ENCODE measurements at regions not wholly inside any gene's neighbourhood (a gene's known extent, or its start where the extent isn't known, plus 50 kb on each side); places are given as distances from the start of the nearest gene placed in this dataset.

GRCh38 chr11:106263527-106263926 is 186.1 kb downstream of the AASDHPPT start:
- DNase-seq (ENCODE audit: low spot score) = no peak
- Histone ChIP-seq H3K27me3 (ENCODE audit: control insufficient read depth in 4 of 4, insufficient read depth in 4 of 4, low read length in 3 of 4) (peaks cover 0 to 2% (median 0%) of the 10 kb centered on the region in 4 donors), H3K4me3 (ENCODE audit: low read depth in 1 of 3, low read length in 3 of 3) (no peak overlapping the region), H3K4me1 (ENCODE audit: control insufficient read depth in 4 of 4, insufficient read depth in 4 of 4, low read length in 3 of 4) (no peaks in the 10 kb centered on the region), H3K9ac (ENCODE audit: low read depth in 1 of 2, low read length in 2 of 2) (no peak overlapping the region), H3K9me3 (ENCODE audit: control insufficient read depth in 4 of 4, low read length in 3 of 4) (no peaks in the 10 kb centered on the region), H3K36me3 (ENCODE audit: control insufficient read depth in 4 of 4, insufficient read depth in 3 of 4, low read depth in 1 of 4, low read length in 3 of 4) (no peaks in the 10 kb centered on the region), H3K27ac (ENCODE audit: low read depth in 1 of 2, low read length in 2 of 2) (no peak overlapping the region)
- TF ChIP-seq RXRA (IDR thresholded peaks at IDR 0.05) (no peak), FOXA2 (IDR thresholded peaks at IDR 0.05) (no peak), EGR1 (IDR thresholded peaks at IDR 0.05; ENCODE audit: low read depth in 2 of 2) (no peak), HNF4A (conservative IDR thresholded peaks at IDR 0.05) (no peak), YY1 (IDR thresholded peaks at IDR 0.05) (no peak), JUND (IDR thresholded peaks at IDR 0.05) (no peak), SP1 (IDR thresholded peaks at IDR 0.05) (no peak), TAF1 (conservative IDR thresholded peaks at IDR 0.05) (no peak), NR2F2 (IDR thresholded peaks at IDR 0.05) (no peak), RAD21 (IDR thresholded peaks at IDR 0.05) (no peak), GABPA (IDR thresholded peaks at IDR 0.05 in 1 of 2, conservative IDR thresholded peaks at IDR 0.05 in 1 of 2) (no peak), FOXA1 (IDR thresholded peaks at IDR 0.05) (no peak), ATF3 (IDR thresholded peaks at IDR 0.05) (no peak), CTCF (IDR thresholded peaks at IDR 0.05; ENCODE audit: low read depth, low read length, missing input control) (no peak), HNF4G (IDR thresholded peaks at IDR 0.05) (no peak)
- TF ChIP-seq, protein P1, sequence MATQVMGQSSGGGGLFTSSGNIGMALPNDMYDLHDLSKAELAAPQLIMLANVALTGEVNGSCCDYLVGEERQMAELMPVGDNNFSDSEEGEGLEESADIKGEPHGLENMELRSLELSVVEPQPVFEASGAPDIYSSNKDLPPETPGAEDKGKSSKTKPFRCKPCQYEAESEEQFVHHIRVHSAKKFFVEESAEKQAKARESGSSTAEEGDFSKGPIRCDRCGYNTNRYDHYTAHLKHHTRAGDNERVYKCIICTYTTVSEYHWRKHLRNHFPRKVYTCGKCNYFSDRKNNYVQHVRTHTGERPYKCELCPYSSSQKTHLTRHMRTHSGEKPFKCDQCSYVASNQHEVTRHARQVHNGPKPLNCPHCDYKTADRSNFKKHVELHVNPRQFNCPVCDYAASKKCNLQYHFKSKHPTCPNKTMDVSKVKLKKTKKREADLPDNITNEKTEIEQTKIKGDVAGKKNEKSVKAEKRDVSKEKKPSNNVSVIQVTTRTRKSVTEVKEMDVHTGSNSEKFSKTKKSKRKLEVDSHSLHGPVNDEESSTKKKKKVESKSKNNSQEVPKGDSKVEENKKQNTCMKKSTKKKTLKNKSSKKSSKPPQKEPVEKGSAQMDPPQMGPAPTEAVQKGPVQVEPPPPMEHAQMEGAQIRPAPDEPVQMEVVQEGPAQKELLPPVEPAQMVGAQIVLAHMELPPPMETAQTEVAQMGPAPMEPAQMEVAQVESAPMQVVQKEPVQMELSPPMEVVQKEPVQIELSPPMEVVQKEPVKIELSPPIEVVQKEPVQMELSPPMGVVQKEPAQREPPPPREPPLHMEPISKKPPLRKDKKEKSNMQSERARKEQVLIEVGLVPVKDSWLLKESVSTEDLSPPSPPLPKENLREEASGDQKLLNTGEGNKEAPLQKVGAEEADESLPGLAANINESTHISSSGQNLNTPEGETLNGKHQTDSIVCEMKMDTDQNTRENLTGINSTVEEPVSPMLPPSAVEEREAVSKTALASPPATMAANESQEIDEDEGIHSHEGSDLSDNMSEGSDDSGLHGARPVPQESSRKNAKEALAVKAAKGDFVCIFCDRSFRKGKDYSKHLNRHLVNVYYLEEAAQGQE (IDR thresholded peaks at IDR 0.05) = no peak
- TF ChIP-seq, protein P2, sequence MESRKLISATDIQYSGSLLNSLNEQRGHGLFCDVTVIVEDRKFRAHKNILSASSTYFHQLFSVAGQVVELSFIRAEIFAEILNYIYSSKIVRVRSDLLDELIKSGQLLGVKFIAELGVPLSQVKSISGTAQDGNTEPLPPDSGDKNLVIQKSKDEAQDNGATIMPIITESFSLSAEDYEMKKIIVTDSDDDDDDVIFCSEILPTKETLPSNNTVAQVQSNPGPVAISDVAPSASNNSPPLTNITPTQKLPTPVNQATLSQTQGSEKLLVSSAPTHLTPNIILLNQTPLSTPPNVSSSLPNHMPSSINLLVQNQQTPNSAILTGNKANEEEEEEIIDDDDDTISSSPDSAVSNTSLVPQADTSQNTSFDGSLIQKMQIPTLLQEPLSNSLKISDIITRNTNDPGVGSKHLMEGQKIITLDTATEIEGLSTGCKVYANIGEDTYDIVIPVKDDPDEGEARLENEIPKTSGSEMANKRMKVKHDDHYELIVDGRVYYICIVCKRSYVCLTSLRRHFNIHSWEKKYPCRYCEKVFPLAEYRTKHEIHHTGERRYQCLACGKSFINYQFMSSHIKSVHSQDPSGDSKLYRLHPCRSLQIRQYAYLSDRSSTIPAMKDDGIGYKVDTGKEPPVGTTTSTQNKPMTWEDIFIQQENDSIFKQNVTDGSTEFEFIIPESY (IDR thresholded peaks at IDR 0.05) = no peak
- TF ChIP-seq, protein P3, sequence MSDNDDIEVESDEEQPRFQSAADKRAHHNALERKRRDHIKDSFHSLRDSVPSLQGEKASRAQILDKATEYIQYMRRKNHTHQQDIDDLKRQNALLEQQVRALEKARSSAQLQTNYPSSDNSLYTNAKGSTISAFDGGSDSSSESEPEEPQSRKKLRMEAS (IDR thresholded peaks at IDR 0.05) = no peak
- 73% methylated on average over 3 of the region's 3 CpGs for WGBS
